ENCODE measurements at regions not wholly inside any gene's neighbourhood (a gene's known extent, or its start where the extent isn't known, plus 50 kb on each side); places are given as distances from the start of the nearest gene placed in this dataset.

GRCh38 chr4:178165951-178166308 lies 723.7 kb upstream of the AGA start:
- Histone ChIP-seq H4K8ac (ENCODE audit: low read depth, low read length) (no peak overlapping the region), H2AK5ac (ENCODE audit: low read length) (no peak overlapping the region), H3K4me2 (ENCODE audit: low read length) (no peak overlapping the region), H3K27ac (ENCODE audit: low read depth, low read length) (no peak overlapping the region), H2AFZ (ENCODE audit: insufficient read depth, low read length, poor library complexity) (no peak overlapping the region), H3K79me2 (ENCODE audit: control insufficient read depth, insufficient read depth, low read length, poor library complexity) (no peaks in the 10 kb centered on the region), H3K79me1 (ENCODE audit: low read length) (no peaks in the 10 kb centered on the region), H3K4ac (ENCODE audit: low read depth, low read length) (no peak overlapping the region), H2BK12ac (ENCODE audit: low read length) (no peak overlapping the region), H4K12ac (ENCODE audit: low read depth, low read length) (no peak overlapping the region), H3K36me3 (ENCODE audit: control insufficient read depth in 1 of 2, insufficient read depth in 2 of 2, low read length in 2 of 2) (peaks cover 2 to 3% of the 10 kb centered on the region in 2 experiments), H3K4me1 (ENCODE audit: control insufficient read depth in 1 of 2, insufficient read depth in 2 of 2, low read length in 2 of 2) (peaks cover 0 to 3% of the 10 kb centered on the region in 2 experiments), H3K18ac (ENCODE audit: low read length) (no peak overlapping the region), H3K27me3 (ENCODE audit: insufficient read depth, low read length) (no peaks in the 10 kb centered on the region), H3K14ac (ENCODE audit: low read length) (no peak overlapping the region), H3K4me3 (ENCODE audit: low read depth, low read length) (no peak overlapping the region), H3K9me3 (ENCODE audit: insufficient read depth, low read depth, low read length) (peaks cover 4% of the 10 kb centered on the region), H2BK120ac (ENCODE audit: insufficient read depth, low read length, poor library complexity) (no peak overlapping the region), H2BK5ac (ENCODE audit: low read depth, low read length, poor library complexity) (no peak overlapping the region), H4K91ac (ENCODE audit: low read depth, low read length) (no peak overlapping the region), H3K23ac (ENCODE audit: low read length) (no peak overlapping the region), H3K9ac (ENCODE audit: low read length) (no peak overlapping the region)
- DNase-seq = peak; percentile 17 to 77
- whole genome bisulfite sequencing (ENCODE audit: extremely low coverage, insufficient coverage, insufficient read length) = no CpG with 5 or more reads among the region's 5 CpGs

DNA sequence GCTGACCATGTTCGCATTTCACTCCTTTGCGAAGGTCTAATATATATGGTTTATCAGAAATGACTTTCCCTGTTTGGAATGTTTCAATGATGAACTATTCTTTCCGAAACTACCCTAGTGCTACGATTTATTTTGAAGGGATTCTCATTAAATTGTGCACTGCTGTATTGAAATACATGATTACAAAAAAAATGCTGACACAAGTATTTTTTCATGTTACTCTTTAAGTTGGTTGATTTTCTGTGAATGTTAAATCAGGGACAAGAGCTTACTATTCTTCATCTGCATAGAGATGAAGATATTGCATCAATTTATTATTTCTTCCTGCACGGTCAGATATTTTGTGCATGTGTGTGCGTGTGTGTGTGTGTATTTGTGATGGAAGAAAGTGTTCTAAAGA lies 731.5 kb upstream of the AGA start:
- no peak overlapping the region for H3K23ac ChIP-seq (ENCODE audit: low read length)
- H3K18ac ChIP-seq (ENCODE audit: low read length) = no peak overlapping the region
- H3K4me2 ChIP-seq (ENCODE audit: low read length) = no peak overlapping the region
- no peaks in the 10 kb centered on the region for H3K36me3 ChIP-seq (ENCODE audit: control insufficient read depth in 1 of 2, insufficient read depth in 2 of 2, low read length in 2 of 2)
- H4K8ac ChIP-seq (ENCODE audit: low read depth, low read length) = no peak overlapping the region
- no peaks in the 10 kb centered on the region for H3K27me3 ChIP-seq (ENCODE audit: insufficient read depth, low read length)
- H3K9ac ChIP-seq (ENCODE audit: low read length) = no peak overlapping the region
- H3K27ac ChIP-seq (ENCODE audit: low read depth, low read length) = no peak overlapping the region
- no peak overlapping the region for H2BK120ac ChIP-seq (ENCODE audit: insufficient read depth, low read length, poor library complexity)
- no peak overlapping the region for H4K91ac ChIP-seq (ENCODE audit: low read depth, low read length)
- H3K4me1 ChIP-seq (ENCODE audit: control insufficient read depth in 1 of 2, insufficient read depth in 2 of 2, low read length in 2 of 2) = no peaks in the 10 kb centered on the region
- H2BK5ac ChIP-seq (ENCODE audit: low read depth, low read length, poor library complexity) = no peak overlapping the region
- no peak overlapping the region for H3K4me3 ChIP-seq (ENCODE audit: low read depth, low read length)
- no peak for DNase-seq
- H3K9me3 ChIP-seq (ENCODE audit: insufficient read depth, low read depth, low read length) = no peaks in the 10 kb centered on the region
- no peak overlapping the region for H2AK5ac ChIP-seq (ENCODE audit: low read length)
- no peak overlapping the region for H3K14ac ChIP-seq (ENCODE audit: low read length)
- no peak overlapping the region for H2BK12ac ChIP-seq (ENCODE audit: low read length)
- H2AFZ ChIP-seq (ENCODE audit: insufficient read depth, low read length, poor library complexity) = no peak overlapping the region
- no peak overlapping the region for H3K4ac ChIP-seq (ENCODE audit: low read depth, low read length)
- WGBS (ENCODE audit: extremely low coverage, insufficient coverage, insufficient read length) = no CpG with 5 or more reads among the region's 6 CpGs
- no peaks in the 10 kb centered on the region for H3K79me2 ChIP-seq (ENCODE audit: control insufficient read depth, insufficient read depth, low read length, poor library complexity)
- no peaks in the 10 kb centered on the region for H3K79me1 ChIP-seq (ENCODE audit: low read length)
- no peak overlapping the region for H4K12ac ChIP-seq (ENCODE audit: low read depth, low read length)

GRCh38 chr4:178174756-178175155 lies 732.5 kb upstream of the AGA start:
- Histone ChIP-seq H3K23ac (ENCODE audit: low read length) (no peak overlapping the region), H3K4me1 (ENCODE audit: control insufficient read depth in 1 of 2, insufficient read depth in 2 of 2, low read length in 2 of 2) (no peaks in the 10 kb centered on the region), H2BK5ac (ENCODE audit: low read depth, low read length, poor library complexity) (no peak overlapping the region), H3K79me1 (ENCODE audit: low read length) (no peaks in the 10 kb centered on the region), H2AK5ac (ENCODE audit: low read length) (no peak overlapping the region), H2BK120ac (ENCODE audit: insufficient read depth, low read length, poor library complexity) (no peak overlapping the region), H3K14ac (ENCODE audit: low read length) (no peak overlapping the region), H3K4ac (ENCODE audit: low read depth, low read length) (no peak overlapping the region), H3K9ac (ENCODE audit: low read length) (no peak overlapping the region), H3K27me3 (ENCODE audit: insufficient read depth, low read length) (no peaks in the 10 kb centered on the region), H3K4me3 (ENCODE audit: low read depth, low read length) (no peak overlapping the region), H3K4me2 (ENCODE audit: low read length) (no peak overlapping the region), H4K8ac (ENCODE audit: low read depth, low read length) (no peak overlapping the region), H3K9me3 (ENCODE audit: insufficient read depth, low read depth, low read length) (no peaks in the 10 kb centered on the region), H3K27ac (ENCODE audit: low read depth, low read length) (no peak overlapping the region), H2BK12ac (ENCODE audit: low read length) (no peak overlapping the region), H2AFZ (ENCODE audit: insufficient read depth, low read length, poor library complexity) (no peak overlapping the region), H4K91ac (ENCODE audit: low read depth, low read length) (no peak overlapping the region), H3K79me2 (ENCODE audit: control insufficient read depth, insufficient read depth, low read length, poor library complexity) (no peaks in the 10 kb centered on the region), H4K12ac (ENCODE audit: low read depth, low read length) (no peak overlapping the region), H3K18ac (ENCODE audit: low read length) (no peak overlapping the region), H3K36me3 (ENCODE audit: control insufficient read depth in 1 of 2, insufficient read depth in 2 of 2, low read length in 2 of 2) (no peaks in the 10 kb centered on the region)
- DNase-seq = peak; percentile 74 to 88
- no CpG with 5 or more reads among the region's 2 CpGs for WGBS (ENCODE audit: extremely low coverage, insufficient coverage, insufficient read length)

GRCh38 chr4:178185517-178185916 lies 743.3 kb upstream of the AGA start:
- no peaks in the 10 kb centered on the region for H3K79me2 ChIP-seq (ENCODE audit: control insufficient read depth, insufficient read depth, low read length, poor library complexity)
- H3K27ac ChIP-seq (ENCODE audit: low read depth, low read length) = no peak overlapping the region
- H3K9ac ChIP-seq (ENCODE audit: low read length) = no peak overlapping the region
- H3K23ac ChIP-seq (ENCODE audit: low read length) = no peak overlapping the region
- no peak overlapping the region for H2AFZ ChIP-seq (ENCODE audit: insufficient read depth, low read length, poor library complexity)
- no peaks in the 10 kb centered on the region for H3K27me3 ChIP-seq (ENCODE audit: insufficient read depth, low read length)
- H3K9me3 ChIP-seq (ENCODE audit: insufficient read depth, low read depth, low read length) = no peaks in the 10 kb centered on the region
- no peak overlapping the region for H4K8ac ChIP-seq (ENCODE audit: low read depth, low read length)
- H3K79me1 ChIP-seq (ENCODE audit: low read length) = no peaks in the 10 kb centered on the region
- no peak overlapping the region for H3K18ac ChIP-seq (ENCODE audit: low read length)
- no peak overlapping the region for H3K4me2 ChIP-seq (ENCODE audit: low read length)
- no peak overlapping the region for H2AK5ac ChIP-seq (ENCODE audit: low read length)
- no peak overlapping the region for H4K12ac ChIP-seq (ENCODE audit: low read depth, low read length)
- WGBS (ENCODE audit: extremely low coverage, insufficient coverage, insufficient read length) = no CpG with 5 or more reads among the region's 3 CpGs
- no peak overlapping the region for H3K4me3 ChIP-seq (ENCODE audit: low read depth, low read length)
- no peak overlapping the region for H2BK120ac ChIP-seq (ENCODE audit: insufficient read depth, low read length, poor library complexity)
- no peaks in the 10 kb centered on the region for H3K4me1 ChIP-seq (ENCODE audit: control insufficient read depth in 1 of 2, insufficient read depth in 2 of 2, low read length in 2 of 2)
- no peak overlapping the region for H2BK12ac ChIP-seq (ENCODE audit: low read length)
- H2BK5ac ChIP-seq (ENCODE audit: low read depth, low read length, poor library complexity) = no peak overlapping the region
- no peak overlapping the region for H3K4ac ChIP-seq (ENCODE audit: low read depth, low read length)
- no peak overlapping the region for H4K91ac ChIP-seq (ENCODE audit: low read depth, low read length)
- no peaks in the 10 kb centered on the region for H3K36me3 ChIP-seq (ENCODE audit: control insufficient read depth in 1 of 2, insufficient read depth in 2 of 2, low read length in 2 of 2)
- DNase-seq = no peak
- H3K14ac ChIP-seq (ENCODE audit: low read length) = no peak overlapping the region

DNA sequence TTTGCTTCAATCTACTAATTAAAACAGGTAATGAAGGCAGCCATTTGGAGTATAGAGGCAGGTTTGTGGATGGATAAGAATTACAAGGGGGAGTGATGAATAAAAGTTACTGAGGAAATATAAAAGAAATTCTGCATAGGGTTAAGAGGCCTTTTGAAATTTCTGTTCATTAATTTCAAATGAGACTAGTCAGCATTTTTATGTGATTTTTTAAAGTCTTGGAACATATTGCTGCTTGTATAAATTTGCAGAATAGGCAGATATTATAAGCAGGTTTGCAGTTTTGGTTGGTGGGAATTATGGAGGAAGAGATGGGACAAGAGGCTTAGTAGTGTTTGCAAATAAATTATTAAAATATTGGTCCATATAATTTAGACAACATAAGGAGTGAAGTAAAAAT lies 750.4 kb upstream of the AGA start:
- Histone ChIP-seq H4K8ac (ENCODE audit: low read depth, low read length) (no peak overlapping the region), H3K18ac (ENCODE audit: low read length) (no peak overlapping the region), H2BK12ac (ENCODE audit: low read length) (no peak overlapping the region), H3K79me1 (ENCODE audit: low read length) (no peaks in the 10 kb centered on the region), H3K4me3 (ENCODE audit: low read depth, low read length) (no peak overlapping the region), H3K27me3 (ENCODE audit: insufficient read depth, low read length) (no peaks in the 10 kb centered on the region), H3K4me1 (ENCODE audit: control insufficient read depth in 1 of 2, insufficient read depth in 2 of 2, low read length in 2 of 2) (no peaks in the 10 kb centered on the region), H2BK5ac (ENCODE audit: low read depth, low read length, poor library complexity) (no peak overlapping the region), H3K36me3 (ENCODE audit: control insufficient read depth in 1 of 2, insufficient read depth in 2 of 2, low read length in 2 of 2) (no peaks in the 10 kb centered on the region), H3K4me2 (ENCODE audit: low read length) (no peak overlapping the region), H3K9me3 (ENCODE audit: insufficient read depth, low read depth, low read length) (no peaks in the 10 kb centered on the region), H2BK120ac (ENCODE audit: insufficient read depth, low read length, poor library complexity) (no peak overlapping the region), H2AK5ac (ENCODE audit: low read length) (no peak overlapping the region), H4K91ac (ENCODE audit: low read depth, low read length) (no peak overlapping the region), H3K14ac (ENCODE audit: low read length) (no peak overlapping the region), H4K12ac (ENCODE audit: low read depth, low read length) (no peak overlapping the region), H3K23ac (ENCODE audit: low read length) (no peak overlapping the region), H3K4ac (ENCODE audit: low read depth, low read length) (no peak overlapping the region), H3K79me2 (ENCODE audit: control insufficient read depth, insufficient read depth, low read length, poor library complexity) (no peaks in the 10 kb centered on the region), H3K27ac (ENCODE audit: low read depth, low read length) (no peak overlapping the region), H2AFZ (ENCODE audit: insufficient read depth, low read length, poor library complexity) (no peak overlapping the region), H3K9ac (ENCODE audit: low read length) (no peak overlapping the region)
- no peak for DNase-seq
